ENCODE measurements at regions not wholly inside any gene's neighbourhood (a gene's known extent, or its start where the extent isn't known, plus 50 kb on each side); places are given as distances from the start of the nearest gene placed in this dataset.

DNA sequence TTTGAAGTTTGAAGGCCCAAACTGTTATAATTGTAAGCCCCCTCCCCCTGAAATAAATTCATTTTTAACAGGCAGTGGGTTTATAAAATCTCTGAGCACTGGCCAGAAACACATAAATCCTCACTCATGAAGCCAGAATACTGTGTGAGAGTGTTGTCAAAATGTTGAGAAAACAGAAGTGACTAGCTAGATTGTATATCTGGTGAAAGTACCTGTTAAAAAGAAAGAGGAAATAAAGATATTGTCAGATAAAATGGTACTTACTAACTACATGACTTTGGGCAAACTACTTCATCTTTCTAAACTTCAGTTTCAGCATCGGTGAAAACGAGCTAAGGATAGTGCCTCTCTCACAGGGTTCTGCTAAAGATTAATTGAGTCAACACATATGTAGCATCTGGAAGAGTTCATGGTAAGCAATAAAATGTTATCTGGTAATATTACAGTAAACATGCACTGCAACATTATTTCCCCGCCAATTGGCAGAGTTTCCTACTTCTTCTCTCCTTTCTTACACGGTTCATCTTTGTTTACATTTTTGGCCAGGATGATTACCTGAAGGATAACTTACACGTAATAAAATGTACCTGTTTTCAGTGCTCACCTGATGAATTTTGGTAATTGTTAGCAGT lies 202.5 kb upstream of the CHRM2 start:
- DNase-seq (ENCODE audit: low spot score): no peak

DNA sequence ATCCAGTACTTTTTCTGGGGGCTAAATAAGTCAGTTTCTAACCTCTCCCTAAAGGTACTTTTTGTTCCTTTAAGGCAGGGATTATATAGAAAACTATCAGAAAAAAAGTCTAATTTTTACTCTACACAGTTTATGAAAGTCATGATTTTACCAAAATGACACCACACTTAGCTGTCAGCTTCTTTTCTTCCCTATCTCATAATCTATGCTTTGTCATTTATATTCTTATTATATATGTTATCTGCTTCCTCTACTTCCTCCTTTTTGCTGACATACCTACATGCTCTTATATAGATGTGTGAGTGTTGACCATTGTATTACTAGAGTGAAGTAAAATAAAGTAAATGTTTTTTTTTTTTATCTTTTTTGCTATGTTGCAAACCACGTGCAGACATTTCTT lies 203.9 kb upstream of the CHRM2 start:
- no peak for DNase-seq (ENCODE audit: low spot score)

DNA sequence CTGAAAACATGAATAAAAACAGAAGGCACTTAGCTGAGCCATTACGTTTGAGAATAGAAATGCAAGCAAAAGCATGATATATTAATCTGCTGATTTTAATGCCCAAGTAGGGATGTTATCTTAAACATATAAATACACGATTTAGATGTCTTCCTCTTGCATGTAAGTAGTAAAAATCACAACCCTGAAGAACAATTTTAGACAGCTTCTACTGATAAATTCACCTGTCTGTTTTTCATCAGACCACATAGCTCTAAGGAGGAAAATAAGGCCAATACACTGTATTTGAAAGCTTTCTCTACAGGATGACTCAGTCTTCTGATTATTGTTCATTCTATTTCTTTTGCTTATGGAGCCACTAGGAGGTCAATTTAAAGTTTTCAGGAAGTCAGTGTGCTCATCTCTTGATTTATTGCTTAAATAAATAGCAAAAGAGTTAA lies 210.9 kb upstream of the CHRM2 start:
- no peak for DNase-seq (ENCODE audit: low spot score)

DNA sequence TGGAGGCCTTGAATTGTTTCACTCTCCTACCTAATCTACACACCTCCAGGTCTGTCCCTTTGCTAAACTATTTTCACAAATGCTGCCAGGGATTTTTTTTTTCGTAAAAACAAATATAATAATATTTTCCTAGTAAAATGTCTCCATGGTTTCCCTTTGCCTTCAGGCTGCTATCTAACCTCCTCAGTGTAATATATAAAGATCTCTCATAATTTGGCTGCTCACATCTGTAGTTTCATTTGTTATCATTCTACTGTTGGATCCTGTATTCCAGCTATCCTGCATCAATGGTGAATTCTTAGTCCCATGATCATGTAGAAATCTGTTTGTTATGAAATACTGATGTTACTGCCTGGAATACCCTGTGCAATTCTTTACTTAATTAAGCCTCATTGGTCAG lies 211.9 kb upstream of the CHRM2 start:
- no peak for DNase-seq (ENCODE audit: low spot score)

DNA sequence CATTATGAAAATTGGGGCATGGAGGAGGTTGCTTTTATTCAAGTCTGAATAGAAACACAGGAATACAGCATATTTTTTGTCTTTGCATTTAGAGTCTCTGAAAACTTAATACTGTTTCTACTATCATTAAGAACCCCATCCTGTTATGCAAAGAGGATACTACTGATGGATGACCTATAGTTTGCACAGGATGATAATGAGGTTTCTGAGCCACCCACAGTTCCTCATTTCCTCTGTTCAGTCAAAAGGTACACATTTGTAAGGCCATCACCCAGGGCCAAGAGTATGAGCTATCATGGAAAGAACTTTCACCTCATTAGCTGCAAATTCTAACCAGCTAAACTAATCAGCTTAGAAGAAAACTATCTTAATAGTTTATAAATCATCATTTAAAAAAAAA lies 213.0 kb upstream of the CHRM2 start:
- DNase-seq (ENCODE audit: low spot score): no peak

GRCh38 chr7:136654406-136654805 lies 214.0 kb upstream of the CHRM2 start:
- DNase-seq (ENCODE audit: low spot score): peak; percentile 6

- DNase-seq (ENCODE audit: low spot score): no peak
Observed at GRCh38 chr7:136652635-136653370, 215.6 kb upstream of the CHRM2 start.

DNA sequence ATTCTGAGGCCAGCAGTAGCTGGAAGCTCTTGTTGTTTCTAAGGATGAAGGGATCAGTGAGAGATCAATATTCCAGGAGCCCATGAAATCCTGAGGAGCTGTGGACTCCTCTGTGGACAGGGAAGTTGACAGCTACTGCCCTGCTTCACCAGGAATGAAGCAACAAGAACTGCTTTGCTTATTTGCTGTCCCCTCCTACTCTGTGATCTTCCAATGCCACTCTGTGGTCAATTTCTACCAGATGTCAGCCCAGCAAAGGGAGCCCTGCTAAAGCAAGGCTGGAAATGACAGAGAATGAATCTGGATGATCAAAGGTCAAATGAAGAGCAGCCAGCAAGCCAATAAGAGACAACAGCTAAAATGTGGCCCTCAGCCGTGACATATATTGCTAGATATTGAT lies 227.5 kb upstream of the CHRM2 start:
- DNase-seq (ENCODE audit: low spot score): no peak

- DNase-seq (ENCODE audit: low spot score): peak; percentile 38
Observed at GRCh38 chr7:136637813-136638212, 230.6 kb upstream of the CHRM2 start.

GRCh38 chr7:136635751-136636150 lies 232.7 kb upstream of the CHRM2 start:
- DNase-seq (ENCODE audit: low spot score): no peak

- no peak for DNase-seq (ENCODE audit: low spot score)
Observed at GRCh38 chr7:136618818-136619217, 249.6 kb upstream of the CHRM2 start.

DNA sequence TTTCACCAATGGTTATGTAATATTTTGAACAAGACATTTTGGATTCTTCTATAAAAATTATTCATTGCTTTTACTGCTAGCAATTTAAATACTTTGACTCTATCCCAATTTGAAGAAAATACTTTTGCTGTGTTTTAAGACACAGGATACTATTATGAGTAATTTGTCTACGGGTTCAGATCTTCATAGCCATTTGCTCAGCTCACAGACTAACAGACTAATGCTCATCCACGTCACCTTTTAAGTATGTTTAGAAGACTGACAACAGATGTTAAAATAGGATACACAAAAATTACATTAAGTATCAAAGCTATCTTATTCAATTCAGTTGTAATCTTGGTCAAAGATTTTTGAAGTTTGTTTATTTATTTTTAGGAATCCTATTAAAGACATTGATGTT lies 251.3 kb upstream of the CHRM2 start:
- DNase-seq (ENCODE audit: low spot score): no peak

DNA sequence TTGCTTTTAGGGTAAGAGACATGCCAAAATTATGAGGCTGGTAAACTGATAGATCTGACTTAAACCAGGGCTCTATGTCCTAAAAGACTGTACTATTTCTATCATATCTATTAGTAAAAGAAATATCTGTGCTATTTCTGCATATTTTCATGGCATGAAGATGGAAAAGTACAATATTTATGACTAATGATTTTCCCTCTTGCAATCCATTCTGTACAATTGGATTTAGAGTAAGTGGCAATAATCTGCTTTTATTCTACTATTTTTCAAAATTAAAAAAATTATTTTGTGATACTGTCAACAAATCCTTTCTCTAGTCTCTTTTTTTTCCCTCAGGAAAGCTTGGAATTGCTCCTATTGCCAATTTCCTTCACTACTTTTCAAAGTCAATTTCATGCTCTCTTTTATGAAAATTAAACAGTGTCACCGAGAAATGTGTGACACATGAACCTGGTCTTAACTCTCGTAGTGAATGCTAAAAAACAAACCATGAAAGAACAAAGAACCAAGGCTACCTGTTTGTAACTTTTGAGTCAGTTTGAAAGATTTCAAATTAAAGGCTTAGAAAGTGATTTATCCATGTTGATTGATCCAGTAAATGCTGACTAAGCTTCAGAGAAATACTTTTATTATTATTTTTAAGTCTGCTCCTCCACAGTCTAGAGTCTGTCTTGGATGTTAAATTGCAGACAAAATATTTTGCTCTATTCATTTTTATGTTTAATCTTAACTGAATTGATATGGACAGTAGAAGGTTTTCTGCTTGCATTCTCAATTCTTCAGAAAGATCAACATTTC lies 262.7 kb upstream of the CHRM2 start:
- no peak for DNase-seq (ENCODE audit: low spot score)

DNA sequence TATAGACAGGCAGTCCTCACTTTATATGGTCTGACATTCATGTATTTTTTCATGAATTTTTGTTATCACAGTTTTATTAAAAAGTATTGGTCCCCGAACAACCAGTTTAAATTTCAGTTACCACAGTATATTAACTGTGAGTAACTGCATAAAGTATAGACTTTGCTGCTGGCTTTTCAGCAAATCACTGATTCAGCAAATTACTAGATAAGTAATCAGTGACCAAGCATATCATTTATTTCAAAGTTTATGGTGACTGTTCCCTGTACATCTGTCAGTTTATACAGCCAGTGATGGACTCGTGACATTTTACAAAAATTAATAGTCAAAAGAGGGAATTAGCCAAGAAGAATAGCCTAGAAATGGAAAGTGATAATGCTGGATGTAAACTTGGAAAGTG lies 266.7 kb upstream of the CHRM2 start:
- DNase-seq (ENCODE audit: low spot score): no peak

DNA sequence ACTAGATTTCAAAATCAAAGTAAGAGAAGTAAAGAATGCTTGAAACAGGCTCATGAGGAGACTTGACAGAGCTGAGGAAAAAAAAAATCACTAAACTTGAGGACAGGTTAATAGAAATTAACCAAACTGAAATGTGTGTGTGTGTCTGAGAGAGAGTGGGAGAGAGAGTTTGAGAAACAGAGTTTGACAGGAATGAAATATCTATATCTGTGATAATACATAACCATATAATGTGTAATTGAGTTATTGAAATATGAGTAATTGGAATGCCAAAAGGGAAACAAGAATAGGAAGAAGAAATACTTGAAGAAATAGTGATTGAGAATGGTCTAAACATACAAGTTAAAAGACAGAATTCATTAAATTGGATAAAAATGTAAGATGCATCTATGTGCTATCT lies 268.0 kb upstream of the CHRM2 start:
- DNase-seq (ENCODE audit: low spot score): no peak

- no peak for DNase-seq (ENCODE audit: low spot score)
Observed at GRCh38 chr7:136594739-136595144, 273.7 kb upstream of the CHRM2 start.

DNA sequence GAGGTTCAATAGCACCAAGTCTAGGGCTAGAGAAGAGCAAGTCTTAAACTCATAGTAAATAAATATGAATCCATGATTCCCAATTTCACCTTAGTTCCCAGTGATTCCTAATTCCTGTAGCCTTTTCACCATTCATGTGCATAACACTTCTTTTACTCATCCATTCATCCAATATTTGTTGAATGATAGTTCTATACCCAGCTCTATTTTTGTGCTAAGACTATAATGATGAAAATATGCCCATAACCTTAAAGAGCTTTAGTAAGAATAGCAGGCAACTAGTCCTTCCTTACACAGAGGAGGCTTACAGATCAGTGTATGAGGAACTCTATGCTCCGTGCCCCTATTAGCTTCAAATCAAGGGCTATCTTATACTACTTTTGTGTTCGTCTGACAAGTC lies 280.2 kb upstream of the CHRM2 start:
- DNase-seq (ENCODE audit: low spot score): no peak

- no peak for DNase-seq (ENCODE audit: low spot score)
Observed at GRCh38 chr7:136585954-136586670, 282.3 kb upstream of the CHRM2 start.

DNA sequence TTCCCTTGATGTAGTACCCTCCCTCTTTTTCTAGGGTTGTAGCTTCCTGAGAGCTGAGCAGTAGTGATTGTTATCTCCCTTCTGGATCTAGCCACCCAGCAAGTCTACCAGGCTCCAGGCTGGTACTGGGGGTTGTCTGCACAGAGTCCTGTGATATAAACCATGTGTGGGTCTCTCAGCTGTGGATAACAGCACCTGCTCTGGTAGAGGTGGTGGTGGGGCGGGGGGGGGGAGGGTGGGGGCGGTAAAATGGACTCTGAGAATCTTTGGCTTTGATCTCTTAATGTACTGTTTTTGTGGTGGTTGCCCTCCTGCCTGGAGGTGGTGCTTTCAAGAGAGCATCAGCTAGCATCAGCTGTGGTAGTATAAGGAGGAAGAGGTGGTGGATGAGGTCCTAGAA lies 302.0 kb upstream of the CHRM2 start:
- DNase-seq (ENCODE audit: low spot score): no peak

DNA sequence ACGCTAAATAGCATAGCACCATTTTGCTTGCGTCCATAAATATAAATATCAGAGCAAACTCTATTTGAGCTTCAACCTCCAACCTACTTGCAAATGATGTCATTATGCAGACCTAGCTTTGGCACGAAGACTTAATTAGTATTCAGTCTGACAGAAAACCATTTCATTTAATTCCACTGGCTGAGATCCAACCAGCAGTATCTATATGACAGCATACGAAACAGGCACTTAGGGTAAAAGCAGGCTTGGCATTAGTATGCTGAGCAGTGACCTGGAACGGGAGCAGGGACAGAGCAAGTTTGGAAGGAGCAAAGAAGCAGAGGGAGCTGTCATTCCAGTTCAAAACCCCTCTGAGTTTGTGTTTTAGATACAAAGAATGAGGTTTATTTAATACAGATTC lies 312.5 kb upstream of the CHRM2 start:
- DNase-seq (ENCODE audit: low spot score): peak; percentile 74

- DNase-seq (ENCODE audit: low spot score): no peak
Observed at GRCh38 chr7:136551618-136552017, 316.8 kb upstream of the CHRM2 start.

DNA sequence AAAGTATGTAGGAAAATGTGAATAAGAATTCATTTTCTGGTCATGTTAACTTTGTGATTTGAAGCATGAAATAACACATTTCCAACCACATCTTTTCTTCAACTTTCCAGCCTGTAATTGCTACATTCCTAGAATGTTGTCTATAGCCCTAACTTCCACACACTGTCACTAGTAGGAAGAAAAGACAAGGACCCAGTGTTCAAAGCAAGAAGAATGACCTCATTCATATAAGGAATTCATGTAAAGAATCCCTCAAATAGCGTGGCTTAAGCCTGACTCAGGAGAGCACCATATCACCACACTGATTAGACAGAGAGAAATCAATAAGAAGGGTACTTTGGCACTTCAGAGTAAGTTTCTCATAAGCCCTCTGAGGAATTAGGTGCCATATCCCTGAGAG lies 318.7 kb upstream of the CHRM2 start:
- DNase-seq (ENCODE audit: low spot score): no peak

GRCh38 chr7:136533732-136534131 lies 334.7 kb upstream of the CHRM2 start:
- no peak for DNase-seq (ENCODE audit: low spot score)

Measured in kidney tubule cell (primary cell).